Bronchial epithelial cell (primary cell): ENCODE measurements at regions not wholly inside any gene's neighbourhood (a gene's known extent, or its start where the extent isn't known, plus 50 kb on each side); places are given as distances from the start of the nearest gene placed in this dataset.
A peak's percentile ranks its signal among the peaks of the same experiment; 100 is the strongest.

ENCODE experiments used
- DNase-seq: peaks from one replicate; pipeline ENCODE4 v3.0.0-alpha.2; 2010; ENCODE audit warnings: low read depth
- FAIRE-seq: peaks from 2 replicates; lab custom pipeline; 2011; peaks lifted over from hg19 to GRCh38; lab: Jason Lieb, UNC
- H3K27me3 ChIP-seq: 2 replicates; pipeline ENCODE4 v1.5.1; 2011; ENCODE audit warnings: low read length; ENCODE audit not compliant: control insufficient read depth, insufficient read depth
- H3K36me3 ChIP-seq: 2 replicates; pipeline ENCODE4 v1.5.1; 2011; ENCODE audit warnings: low read length; ENCODE audit not compliant: control insufficient read depth, insufficient read depth
- H3K4me3 ChIP-seq: 2 replicates; pipeline ENCODE4 v1.5.1; 2011; ENCODE audit warnings: mild to moderate bottlenecking, low read depth, low read length, control low read depth
- CTCF ChIP-seq: IDR thresholded peaks from 2 replicates; pipeline ENCODE4 v1.5.1; 2011; ENCODE audit warnings: mild to moderate bottlenecking, moderate library complexity, low read length, control low read depth, inconsistent platforms; ENCODE audit not compliant: insufficient read depth, severe bottlenecking

GRCh38 chr2:81327911-81328310 lies 1023.4 kb upstream of the LRRTM1 start:
- TF ChIP-seq CTCF = no peak
- Histone ChIP-seq H3K4me3 (no peak overlapping the region), H3K36me3 (no peaks in the 10 kb centered on the region), H3K27me3 (no peaks in the 10 kb centered on the region)
- DNase-seq = no peak
- no peak for FAIRE-seq

- FAIRE-seq = no peak
- DNase-seq = peak; percentile 8
Observed at GRCh38 chr2:81324046-81324445, 1019.5 kb upstream of the LRRTM1 start.

GRCh38 chr2:81304154-81304830 lies 999.7 kb upstream of the LRRTM1 start:
- peak; percentile 35 for DNase-seq
- Histone ChIP-seq H3K4me3 (no peak overlapping the region), H3K36me3 (no peaks in the 10 kb centered on the region), H3K27me3 (no peaks in the 10 kb centered on the region)
- no peak for FAIRE-seq
- no peak for TF ChIP-seq CTCF

More at GRCh38 chr2:81324046-81324445, 1019.5 kb upstream of the LRRTM1 start:
- H3K27me3 ChIP-seq = no peaks in the 10 kb centered on the region
- no peaks in the 10 kb centered on the region for H3K36me3 ChIP-seq
- TF ChIP-seq CTCF = peak; percentile 33
- H3K4me3 ChIP-seq = no peak overlapping the region

GRCh38 chr2:81303321-81303720 lies 998.8 kb upstream of the LRRTM1 start:
- no peak for DNase-seq
- no peaks in the 10 kb centered on the region for H3K27me3 ChIP-seq
- FAIRE-seq = no peak
- TF ChIP-seq CTCF = no peak
- no peaks in the 10 kb centered on the region for H3K36me3 ChIP-seq
- H3K4me3 ChIP-seq = no peak overlapping the region

- H3K27me3 ChIP-seq = no peaks in the 10 kb centered on the region
- no peak for TF ChIP-seq CTCF
- H3K36me3 ChIP-seq = no peaks in the 10 kb centered on the region
- H3K4me3 ChIP-seq = no peak overlapping the region
- no peak for DNase-seq
- FAIRE-seq = no peak
Observed at GRCh38 chr2:81299841-81300240, 995.3 kb upstream of the LRRTM1 start.

GRCh38 chr2:81290846-81291245 lies 986.3 kb upstream of the LRRTM1 start:
- DNase-seq (no peak), FAIRE-seq (no peak)
- no peak for TF ChIP-seq CTCF
- H3K36me3 ChIP-seq = no peaks in the 10 kb centered on the region
- no peaks in the 10 kb centered on the region for H3K27me3 ChIP-seq
- H3K4me3 ChIP-seq = no peak overlapping the region
